ENCODE measurements at regions not wholly inside any gene's neighbourhood (a gene's known extent, or its start where the extent isn't known, plus 50 kb on each side); places are given as distances from the start of the nearest gene placed in this dataset.
"Not testable (repeated sequence)": the region's sequence is repeated elsewhere in the genome, so short reads cannot be mapped to it uniquely, and the experiment has no call there.

GRCh38 chr13:42381165-42381425 lies 109.1 kb downstream of the AKAP11 start:
- H3K9me3 ChIP-seq (ENCODE audit: low read depth), result no peaks in the 10 kb centered on the region
- no peak overlapping the region for H2AFZ ChIP-seq (replicated peaks)
- Mint-ChIP-seq H3K4me3 (no peak overlapping the region), H3K27ac (no peak overlapping the region), H3K9me3 (peaks cover 8% of the 10 kb centered on the region), H3K27me3 (ENCODE audit: insufficient read depth, low read depth) (no peaks in the 10 kb centered on the region), H3K4me1 (no peaks in the 10 kb centered on the region), H3K36me3 (no peaks in the 10 kb centered on the region)
- TF ChIP-seq EZH2phosphoT487 (IDR thresholded peaks at IDR 0.05) (no peak), EZH2 (IDR thresholded peaks at IDR 0.05) (no peak)
- H3K27ac ChIP-seq, result no peak overlapping the region
- no peaks in the 10 kb centered on the region for H3K27me3 ChIP-seq
- H3K4me3 ChIP-seq, result no peak overlapping the region
- no peak for DNase-seq (ENCODE audit: low spot score)
- H3K79me2 ChIP-seq (ENCODE audit: low read depth), result no peaks in the 10 kb centered on the region
- peaks cover 6% of the 10 kb centered on the region for H3K4me1 ChIP-seq
- H3K9ac ChIP-seq, result no peak overlapping the region
- H3K4me2 ChIP-seq, result no peak overlapping the region
- H3F3A ChIP-seq (ENCODE audit: low read depth), result no peaks in the 10 kb centered on the region
- no peaks in the 10 kb centered on the region for H4K20me1 ChIP-seq (ENCODE audit: low read depth)
- no peaks in the 10 kb centered on the region for H3K36me3 ChIP-seq

GRCh38 chr13:42381426-42381825 lies 109.5 kb downstream of the AKAP11 start:
- not testable (repeated sequence) for H3K36me3 ChIP-seq; H3K27me3 Mint-ChIP-seq (ENCODE audit: insufficient read depth, low read depth); H3F3A ChIP-seq (ENCODE audit: low read depth); H3K4me1 Mint-ChIP-seq; H3K27ac Mint-ChIP-seq; H3K27me3 ChIP-seq; H3K9me3 Mint-ChIP-seq; H2AFZ ChIP-seq (replicated peaks); DNase-seq (ENCODE audit: low spot score); H3K27ac ChIP-seq; H3K4me1 ChIP-seq; H3K36me3 Mint-ChIP-seq; H4K20me1 ChIP-seq (ENCODE audit: low read depth); H3K9me3 ChIP-seq (ENCODE audit: low read depth); H3K4me2 ChIP-seq; H3K4me3 ChIP-seq; H3K4me3 Mint-ChIP-seq; H3K9ac ChIP-seq; H3K79me2 ChIP-seq (ENCODE audit: low read depth)

- no peaks in the 10 kb centered on the region for H3K36me3 ChIP-seq
Observed at GRCh38 chr13:42383025-42383424, 111.1 kb downstream of the AKAP11 start.

GRCh38 chr13:42384265-42384664 lies 112.3 kb downstream of the AKAP11 start:
- no peaks in the 10 kb centered on the region for H3K9me3 ChIP-seq (ENCODE audit: low read depth)
- H3K4me1 Mint-ChIP-seq, result no peaks in the 10 kb centered on the region
- H3K27ac ChIP-seq, result no peak overlapping the region
- H3K27me3 ChIP-seq, result no peaks in the 10 kb centered on the region
- no peak overlapping the region for H3K4me2 ChIP-seq
- no peaks in the 10 kb centered on the region for H4K20me1 ChIP-seq (ENCODE audit: low read depth)
- H3K27me3 Mint-ChIP-seq (ENCODE audit: insufficient read depth, low read depth), result no peaks in the 10 kb centered on the region
- no peak for TF ChIP-seq EZH2phosphoT487 (IDR thresholded peaks at IDR 0.05)
- no peak for TF ChIP-seq EZH2 (IDR thresholded peaks at IDR 0.05)
- TF ChIP-seq CTCF (IDR thresholded peaks at IDR 0.05), result no peak
- H3K4me1 ChIP-seq, result peaks cover 6% of the 10 kb centered on the region
- H3K9ac ChIP-seq, result no peak overlapping the region
- no peaks in the 10 kb centered on the region for H3F3A ChIP-seq (ENCODE audit: low read depth)
- no peak overlapping the region for H3K4me3 ChIP-seq
- H3K79me2 ChIP-seq (ENCODE audit: low read depth), result no peaks in the 10 kb centered on the region
- H3K27ac Mint-ChIP-seq, result no peak overlapping the region
- H3K36me3 ChIP-seq, result no peaks in the 10 kb centered on the region
- DNase-seq (ENCODE audit: low spot score), result no peak
- H2AFZ ChIP-seq (replicated peaks), result no peak overlapping the region
- no peak overlapping the region for H3K4me3 Mint-ChIP-seq
- peaks cover 8% of the 10 kb centered on the region for H3K9me3 Mint-ChIP-seq
- H3K36me3 Mint-ChIP-seq, result no peaks in the 10 kb centered on the region

More at GRCh38 chr13:42383025-42383424, 111.1 kb downstream of the AKAP11 start:
- peak; percentile 29 for DNase-seq (ENCODE audit: low spot score)
- Histone ChIP-seq H3K4me3 (no peak overlapping the region), H3K27ac (peak overlapping the region; percentile 16), H3K4me2 (peak overlapping the region; percentile 4), H3K4me1 (peaks cover 6% of the 10 kb centered on the region), H3K79me2 (ENCODE audit: low read depth) (no peaks in the 10 kb centered on the region), H4K20me1 (ENCODE audit: low read depth) (no peaks in the 10 kb centered on the region), H2AFZ (replicated peaks) (no peak overlapping the region), H3F3A (ENCODE audit: low read depth) (no peaks in the 10 kb centered on the region), H3K9me3 (ENCODE audit: low read depth) (no peaks in the 10 kb centered on the region), H3K9ac (no peak overlapping the region), H3K27me3 (no peaks in the 10 kb centered on the region)
- H3K36me3 Mint-ChIP-seq, result no peaks in the 10 kb centered on the region
- H3K27me3 Mint-ChIP-seq (ENCODE audit: insufficient read depth, low read depth), result no peaks in the 10 kb centered on the region
- no peak overlapping the region for H3K4me3 Mint-ChIP-seq
- no peak for TF ChIP-seq EZH2phosphoT487 (IDR thresholded peaks at IDR 0.05)
- no peak for TF ChIP-seq CTCF (IDR thresholded peaks at IDR 0.05)
- TF ChIP-seq EZH2 (IDR thresholded peaks at IDR 0.05), result no peak
- H3K27ac Mint-ChIP-seq, result no peak overlapping the region
- peaks cover 8% of the 10 kb centered on the region for H3K9me3 Mint-ChIP-seq
- H3K4me1 Mint-ChIP-seq, result no peaks in the 10 kb centered on the region
